Activated CD4-positive, alpha-beta T cell treated with anti-CD3 and anti-CD28 coated beads for 48 hours (primary cell): ENCODE measurements at regions not wholly inside any gene's neighbourhood (a gene's known extent, or its start where the extent isn't known, plus 50 kb on each side); places are given as distances from the start of the nearest gene placed in this dataset.
"Not testable (repeated sequence)": the region's sequence is repeated elsewhere in the genome, so short reads cannot be mapped to it uniquely, and the experiment has no call there.

ENCODE experiments used
- DNase-seq: peaks from one replicate; pipeline ENCODE4 v3.0.0-alpha.2; 2020

GRCh38 chr2:31654241-31654640 is 73.5 kb upstream of the SRD5A2 start:
- DNase-seq = no peak

GRCh38 chr2:31651736-31652135 is 71.0 kb upstream of the SRD5A2 start:
- no peak for DNase-seq

- DNase-seq = no peak
These were observed 70.5 kb upstream of the SRD5A2 start for GRCh38 chr2:31651267-31651666.

GRCh38 chr2:31644551-31644950 is 63.8 kb upstream of the SRD5A2 start:
- no peak for DNase-seq

GRCh38 chr2:31642707-31643106 is 62.0 kb upstream of the SRD5A2 start:
- DNase-seq = no peak

GRCh38 chr2:31632201-31632600 is 51.5 kb upstream of the SRD5A2 start:
- not testable (repeated sequence) for DNase-seq
